ENCODE measurements at regions not wholly inside any gene's neighbourhood (a gene's known extent, or its start where the extent isn't known, plus 50 kb on each side); places are given as distances from the start of the nearest gene placed in this dataset.

DNA sequence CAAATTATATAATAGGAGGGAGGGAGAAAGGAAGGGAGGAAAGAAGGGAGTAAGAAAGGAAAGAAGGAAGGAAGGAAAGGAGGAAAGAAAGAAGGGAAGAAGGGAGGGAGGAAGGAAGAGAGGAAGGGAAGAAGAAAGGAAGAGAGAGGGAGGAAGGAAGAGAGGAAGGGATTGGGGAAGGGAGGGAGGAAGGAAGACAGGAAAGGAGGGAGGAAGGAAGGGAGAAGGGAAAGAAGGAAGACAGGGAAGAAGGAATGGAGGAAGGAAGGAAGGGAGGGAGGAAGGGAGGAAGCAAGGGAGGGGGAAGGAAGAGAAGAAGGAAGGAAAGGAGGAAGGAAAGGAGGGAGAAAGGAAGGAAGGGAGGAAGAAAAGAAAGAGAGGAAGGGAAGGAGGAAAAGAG, 660.5 kb downstream of the EPM2A start:
- in situ Hi-C loops (cut with HindIII; ENCODE audit: low pct_unique_long_range_greater_than_20kb, low sequenced_read_pairs): no loop called here
- no peak for TF ChIP-seq JUND (IDR thresholded peaks at IDR 0.05; ENCODE audit: low read depth)
- no peak for DNase-seq (ENCODE audit: low read depth in 1 of 2, low spot score in 1 of 2)

DNA sequence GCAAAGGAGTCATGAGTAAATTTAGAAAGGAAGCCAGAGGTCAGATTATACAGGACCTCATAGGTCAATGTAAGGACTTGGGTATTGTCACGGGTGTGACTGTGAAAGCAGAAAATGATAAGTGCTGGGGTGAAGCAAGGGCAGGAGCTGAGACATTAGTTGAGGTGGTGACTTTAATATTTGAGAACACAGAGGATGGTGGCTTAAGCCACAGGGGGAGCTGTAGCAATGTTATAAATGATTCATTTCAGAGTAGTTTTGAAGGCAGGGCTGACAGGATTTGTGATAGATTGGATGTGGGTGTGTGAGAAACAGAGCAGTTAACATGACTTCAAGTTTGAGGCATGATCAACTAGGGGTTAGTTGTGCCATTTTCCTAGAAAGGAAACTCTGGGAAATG, 659.9 kb downstream of the EPM2A start:
- in situ Hi-C loops (cut with HindIII; ENCODE audit: low pct_unique_long_range_greater_than_20kb, low sequenced_read_pairs): no loop called here
- TF ChIP-seq JUND (IDR thresholded peaks at IDR 0.05; ENCODE audit: low read depth): no peak
- no peak for DNase-seq (ENCODE audit: low read depth in 1 of 2, low spot score in 1 of 2)

DNA sequence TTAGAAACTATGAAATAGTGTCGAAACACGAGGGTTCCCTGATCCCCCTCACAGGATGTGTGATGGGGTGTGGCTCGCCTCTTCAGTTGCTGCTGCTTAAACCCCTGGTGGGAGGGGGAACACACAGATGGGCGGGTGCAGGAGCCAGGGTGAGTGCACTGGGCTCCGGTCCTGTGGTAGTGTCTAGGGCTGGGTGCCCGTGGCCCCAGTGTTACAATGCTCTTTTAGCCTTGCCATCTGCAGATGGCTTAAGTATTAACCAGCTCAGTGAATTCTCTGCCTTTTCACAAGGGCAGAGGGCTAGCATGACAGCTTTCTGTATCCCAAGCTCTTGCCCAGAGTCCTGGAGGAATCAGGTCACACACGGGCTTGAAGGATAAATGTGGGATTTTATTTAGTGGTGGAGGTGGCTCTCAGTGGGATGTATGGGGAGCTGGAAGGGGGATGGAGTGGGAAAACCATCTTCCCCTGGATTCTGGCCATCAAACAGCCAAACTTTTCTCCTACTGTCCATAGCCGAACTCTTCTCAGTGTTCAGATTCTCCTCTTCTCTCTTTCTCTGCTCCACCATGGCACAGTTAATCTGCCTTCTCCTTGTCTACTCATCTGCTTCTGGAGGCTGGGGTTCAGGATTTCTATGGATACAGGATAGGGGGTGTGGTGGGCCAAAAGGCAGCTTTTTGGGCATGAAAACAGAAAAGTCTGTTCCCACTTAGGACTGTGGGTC, 659.0 kb downstream of the EPM2A start:
- TF ChIP-seq JUND (IDR thresholded peaks at IDR 0.05; ENCODE audit: low read depth): no peak
- DNase-seq (ENCODE audit: low read depth in 1 of 2, low spot score in 1 of 2): no peak
- in situ Hi-C loops (cut with HindIII; ENCODE audit: low pct_unique_long_range_greater_than_20kb, low sequenced_read_pairs): no loop called here

DNA sequence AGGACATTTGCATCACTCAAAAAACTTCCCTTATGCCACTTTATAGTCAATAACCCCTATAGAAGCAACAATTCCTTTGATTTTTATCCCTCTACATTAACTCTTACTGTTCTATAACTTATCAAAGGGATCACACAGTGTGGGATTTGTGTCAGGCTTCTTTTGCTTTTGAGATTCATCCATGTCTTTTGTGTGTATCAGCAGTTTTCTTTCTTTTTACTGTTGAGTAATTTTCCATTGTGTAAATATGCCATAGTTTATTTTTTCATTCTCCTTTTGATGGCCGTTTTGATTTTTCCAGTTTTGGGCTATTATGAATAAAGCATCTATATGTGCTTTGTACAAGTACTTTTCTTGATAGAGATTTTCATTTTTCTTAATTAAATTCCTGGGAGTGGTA, 657.9 kb downstream of the EPM2A start:
- in situ Hi-C loops (cut with HindIII; ENCODE audit: low pct_unique_long_range_greater_than_20kb, low sequenced_read_pairs): no loop called here
- no peak for TF ChIP-seq JUND (IDR thresholded peaks at IDR 0.05; ENCODE audit: low read depth)
- no peak for DNase-seq (ENCODE audit: low read depth in 1 of 2, low spot score in 1 of 2)

DNA sequence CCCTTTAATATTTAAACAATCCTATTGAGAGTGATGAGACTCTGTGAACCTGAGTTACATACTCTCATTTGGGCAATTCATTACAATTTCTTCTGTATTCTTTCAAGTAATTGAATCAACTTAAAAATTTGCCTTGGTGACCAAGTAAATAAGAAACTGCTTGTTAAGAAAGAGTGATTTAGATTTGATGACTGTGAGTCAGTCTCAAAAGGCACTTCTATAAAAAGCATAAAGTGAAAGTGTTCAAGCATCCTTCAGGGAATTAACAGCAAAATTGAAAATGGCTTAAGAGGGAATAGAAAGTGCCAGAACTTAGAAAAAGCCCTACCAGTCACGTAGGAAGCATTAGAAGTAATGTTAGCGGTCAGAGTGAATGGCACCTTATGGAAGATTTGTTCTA, 654.7 kb downstream of the EPM2A start:
- no peak for TF ChIP-seq JUND (IDR thresholded peaks at IDR 0.05; ENCODE audit: low read depth)
- in situ Hi-C loops (cut with HindIII; ENCODE audit: low pct_unique_long_range_greater_than_20kb, low sequenced_read_pairs): no loop called here
- no peak for DNase-seq (ENCODE audit: low read depth in 1 of 2, low spot score in 1 of 2)

DNA sequence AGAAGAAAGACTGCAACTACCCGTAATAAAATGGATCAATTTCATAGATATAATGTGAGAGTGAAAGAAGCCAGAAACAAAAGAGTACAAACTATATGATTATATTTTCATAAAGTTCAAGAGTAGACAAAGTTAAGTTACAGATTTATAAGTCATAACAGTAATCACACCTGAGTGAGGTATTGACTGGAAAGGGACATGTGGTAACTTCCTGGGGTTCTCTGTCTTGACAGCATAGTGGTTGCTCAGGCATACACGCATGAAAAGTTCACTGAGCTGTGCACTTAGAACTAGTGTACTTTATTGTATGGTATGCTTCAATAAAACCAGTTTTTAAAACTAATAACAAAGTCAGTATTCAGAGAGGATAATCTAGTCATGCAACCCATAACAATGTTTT, 653.6 kb downstream of the EPM2A start:
- no peak for DNase-seq (ENCODE audit: low read depth in 1 of 2, low spot score in 1 of 2)
- in situ Hi-C loops (cut with HindIII; ENCODE audit: low pct_unique_long_range_greater_than_20kb, low sequenced_read_pairs): no loop called here
- TF ChIP-seq JUND (IDR thresholded peaks at IDR 0.05; ENCODE audit: low read depth): no peak

DNA sequence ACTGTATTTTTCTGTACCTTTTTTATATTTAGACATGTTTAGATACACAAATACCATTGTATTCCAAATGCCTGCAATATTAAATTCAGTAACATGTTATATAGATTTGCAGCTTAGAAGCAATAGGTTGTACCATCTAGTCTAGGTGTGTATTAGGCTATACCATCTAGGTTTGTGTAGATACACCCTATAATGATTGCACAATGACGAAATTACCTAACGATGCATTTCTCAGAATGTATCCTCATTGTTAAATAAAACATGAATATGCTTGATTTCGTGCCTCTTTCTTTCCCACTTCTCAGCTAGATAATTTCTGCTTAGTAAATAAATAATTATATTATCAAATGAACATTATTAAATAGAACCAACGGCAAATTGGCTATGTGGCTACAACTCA, 653.0 kb downstream of the EPM2A start:
- no peak for TF ChIP-seq JUND (IDR thresholded peaks at IDR 0.05; ENCODE audit: low read depth)
- in situ Hi-C loops (cut with HindIII; ENCODE audit: low pct_unique_long_range_greater_than_20kb, low sequenced_read_pairs): no loop called here
- DNase-seq (ENCODE audit: low read depth in 1 of 2, low spot score in 1 of 2): no peak

DNA sequence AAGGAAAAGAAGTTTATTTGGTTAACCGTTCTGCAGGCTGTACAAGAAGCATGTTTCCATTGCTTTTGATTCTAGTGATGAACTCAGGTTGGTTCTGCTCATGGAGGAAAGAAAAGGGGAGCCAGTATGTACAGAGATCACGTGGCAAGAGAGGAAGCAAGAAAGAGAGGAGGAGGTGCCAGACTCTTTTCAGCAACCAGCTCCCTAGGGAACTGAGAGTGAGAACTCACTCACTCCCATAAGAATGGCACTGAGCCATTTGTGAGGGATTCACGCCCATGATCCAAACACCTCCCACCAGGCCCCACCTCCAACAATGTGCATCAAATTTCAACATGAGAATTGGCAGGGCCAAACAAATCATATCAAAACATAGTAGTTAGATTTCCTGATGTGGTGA, 649.1 kb downstream of the EPM2A start:
- in situ Hi-C loops (cut with HindIII; ENCODE audit: low pct_unique_long_range_greater_than_20kb, low sequenced_read_pairs): no loop called here
- no peak for TF ChIP-seq JUND (IDR thresholded peaks at IDR 0.05; ENCODE audit: low read depth)
- peak in 1 of 2 experiments; percentile 39 for DNase-seq (ENCODE audit: low read depth in 1 of 2, low spot score in 1 of 2)

DNA sequence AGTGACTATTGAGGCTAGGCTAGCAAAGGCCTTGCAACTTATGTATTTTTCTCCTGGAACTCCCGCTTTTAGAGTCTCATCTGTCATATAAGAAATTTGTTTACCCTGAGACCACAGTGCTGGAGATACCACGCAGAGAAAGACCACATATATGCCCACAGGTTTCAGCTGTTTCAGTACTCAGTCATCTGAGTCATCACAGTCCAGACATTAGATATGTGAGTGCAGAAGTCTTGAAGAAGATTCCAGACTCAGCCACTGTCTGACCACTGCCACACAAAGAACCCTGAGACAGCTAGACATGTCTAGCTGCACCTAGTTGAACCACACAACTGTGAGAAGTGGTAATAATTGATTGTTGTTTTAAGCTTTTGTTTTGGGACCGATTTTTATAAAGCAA, 648.3 kb downstream of the EPM2A start:
- DNase-seq (ENCODE audit: low read depth in 1 of 2, low spot score in 1 of 2): no peak

DNA sequence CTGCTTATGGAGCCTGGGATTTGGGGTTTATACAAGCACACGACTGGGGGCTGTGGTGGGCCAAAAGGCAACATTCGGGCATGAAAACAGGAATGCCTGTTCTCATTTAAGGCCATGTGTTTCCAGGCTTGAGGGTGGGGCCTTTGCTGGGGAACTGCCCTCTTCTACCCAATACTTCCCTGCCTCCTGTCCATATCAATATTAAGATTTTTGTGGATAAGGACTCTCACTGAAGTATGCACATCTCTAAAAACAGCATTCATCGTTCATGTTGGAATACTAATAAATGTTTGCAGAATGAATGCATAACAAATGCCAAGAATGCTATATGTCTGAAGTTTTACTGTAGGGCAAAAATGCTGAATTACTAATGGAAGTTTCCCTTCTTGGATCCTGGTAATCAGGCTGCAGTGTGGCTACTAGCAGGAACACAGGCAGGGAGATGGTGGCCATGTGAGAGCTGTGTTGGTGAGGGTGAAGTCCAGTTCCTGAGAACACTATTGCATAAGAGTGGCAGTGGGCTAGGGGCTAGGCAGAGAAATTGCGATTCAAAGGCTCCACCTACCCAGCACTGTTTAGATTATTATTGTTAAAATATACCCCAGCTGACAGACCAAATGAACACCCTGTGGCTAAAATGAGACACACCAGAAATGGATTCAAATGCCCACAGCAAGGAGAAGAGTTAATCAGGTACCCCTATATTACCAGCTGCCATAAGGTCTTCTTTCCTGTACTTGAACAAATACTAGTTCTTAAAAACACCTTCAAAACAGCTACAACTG, 644.3 kb downstream of the EPM2A start:
- in situ Hi-C loops (cut with HindIII; ENCODE audit: low pct_unique_long_range_greater_than_20kb, low sequenced_read_pairs): no loop called here
- DNase-seq (ENCODE audit: low read depth in 1 of 2, low spot score in 1 of 2): no peak
- no peak for TF ChIP-seq JUND (IDR thresholded peaks at IDR 0.05; ENCODE audit: low read depth)

More for the DNA sequence above, 648.3 kb downstream of the EPM2A start:
- TF ChIP-seq JUND (IDR thresholded peaks at IDR 0.05; ENCODE audit: low read depth): no peak
- in situ Hi-C loops (cut with HindIII; ENCODE audit: low pct_unique_long_range_greater_than_20kb, low sequenced_read_pairs): no loop called here

DNA sequence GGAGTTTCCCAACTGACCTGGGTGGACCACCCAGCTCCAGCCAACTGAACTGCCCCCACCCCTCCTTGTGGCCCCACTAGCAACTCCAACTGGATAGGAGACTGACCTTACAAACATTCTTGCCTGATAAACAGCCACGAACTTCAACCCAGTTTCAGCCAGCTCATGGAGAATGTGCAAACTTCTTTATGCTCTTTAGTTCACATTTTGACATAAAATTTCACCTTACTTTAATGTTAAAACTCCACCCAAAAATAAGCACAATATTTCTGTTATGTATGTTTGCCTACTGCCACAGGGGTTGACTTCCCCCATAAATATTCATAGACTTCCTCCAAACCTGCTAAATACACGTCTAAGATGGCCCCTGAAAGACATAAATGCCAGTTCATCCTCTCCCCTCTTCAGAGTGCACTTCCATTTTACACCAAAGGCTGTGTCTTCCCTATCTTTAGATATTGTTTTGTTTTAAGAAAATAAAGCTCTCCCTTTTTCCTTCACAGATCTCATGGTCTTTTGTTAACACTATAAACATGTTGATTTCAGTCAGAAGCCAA, 643.7 kb downstream of the EPM2A start:
- no peak for TF ChIP-seq JUND (IDR thresholded peaks at IDR 0.05; ENCODE audit: low read depth)
- no peak for DNase-seq (ENCODE audit: low read depth in 1 of 2, low spot score in 1 of 2)
- in situ Hi-C loops (cut with HindIII; ENCODE audit: low pct_unique_long_range_greater_than_20kb, low sequenced_read_pairs): no loop called here

DNA sequence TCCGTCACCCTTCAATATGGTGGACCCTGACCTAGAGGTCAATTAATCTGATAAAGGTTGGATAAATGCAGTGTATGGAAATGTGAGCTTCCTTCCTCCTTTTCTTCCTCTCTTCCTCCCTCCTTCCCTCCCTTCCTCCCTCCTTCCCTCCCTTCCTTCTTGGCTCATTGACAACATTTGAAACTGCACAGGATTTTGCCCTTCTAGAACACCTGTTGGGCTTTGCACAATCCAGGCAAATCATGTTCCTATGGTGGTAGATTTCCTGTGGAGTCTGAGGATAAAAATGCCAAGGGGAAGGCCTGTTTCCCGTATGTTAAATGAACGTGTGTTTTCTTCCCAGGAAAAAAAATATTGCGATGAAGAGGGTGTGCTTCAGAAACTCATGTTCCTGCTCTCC, 642.8 kb downstream of the EPM2A start:
- DNase-seq (ENCODE audit: low read depth in 1 of 2, low spot score in 1 of 2): no peak
- in situ Hi-C loops (cut with HindIII; ENCODE audit: low pct_unique_long_range_greater_than_20kb, low sequenced_read_pairs): no loop called here
- TF ChIP-seq JUND (IDR thresholded peaks at IDR 0.05; ENCODE audit: low read depth): no peak

DNA sequence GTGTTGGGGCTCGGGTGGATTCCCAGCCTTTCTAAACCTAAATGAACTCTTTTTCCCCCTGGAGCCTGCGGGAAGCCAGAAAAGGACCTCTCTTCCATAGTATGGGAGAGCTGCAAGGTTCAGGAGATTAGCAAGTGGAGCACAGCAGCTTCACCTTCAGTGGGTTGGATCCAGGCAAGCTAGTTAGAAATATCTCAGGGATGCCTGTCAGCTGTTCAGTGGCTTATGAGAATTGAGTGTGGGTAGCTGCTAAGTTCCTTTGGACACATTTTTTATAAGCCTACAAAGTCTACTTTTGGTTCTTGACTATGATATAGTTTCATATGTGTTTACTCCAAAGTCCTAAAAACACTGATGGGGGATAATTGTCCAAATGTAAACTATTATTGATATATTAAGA, 642.1 kb downstream of the EPM2A start:
- no peak for DNase-seq (ENCODE audit: low read depth in 1 of 2, low spot score in 1 of 2)
- in situ Hi-C loops (cut with HindIII; ENCODE audit: low pct_unique_long_range_greater_than_20kb, low sequenced_read_pairs): no loop called here
- no peak for TF ChIP-seq JUND (IDR thresholded peaks at IDR 0.05; ENCODE audit: low read depth)

Data from T47D (cell line).